OCI-LY3 (cell line): ENCODE measurements at regions not wholly inside any gene's neighbourhood (a gene's known extent, or its start where the extent isn't known, plus 50 kb on each side); places are given as distances from the start of the nearest gene placed in this dataset.

ENCODE experiments used
- CTCF ChIP-seq: fragments of 200-600, 300-600 bp; sonication (generic); IDR thresholded peaks from 2 replicates; pipeline ENCODE4 v1.5.1; 2014; ENCODE audit warnings: antibody characterized with exemption, low read length, low read depth
- EZH2phosphoT487 ChIP-seq: fragments of 200-600 bp; shearing (Covaris generic); IDR thresholded peaks from 2 replicates; pipeline ENCODE4 v1.6.1; 2018; ENCODE audit warnings: antibody characterized with exemption, mixed run types, low read depth

GRCh38 chrX:67159437-67159836 lies 384.4 kb upstream of the AR start:
- TF ChIP-seq CTCF (no peak), EZH2phosphoT487 (no peak)
